Neutrophil (primary cell): ENCODE measurements at regions not wholly inside any gene's neighbourhood (a gene's known extent, or its start where the extent isn't known, plus 50 kb on each side); places are given as distances from the start of the nearest gene placed in this dataset.

ENCODE experiments used
- H3K27ac ChIP-seq: fragments of 200-600 bp; sonication (generic); 2 replicates; pipeline ENCODE4 v1.5.1; 2016; ENCODE audit warnings: mild to moderate bottlenecking, moderate library complexity
- H3K27me3 ChIP-seq: fragments of 200-600 bp; sonication (generic); 2 replicates; pipeline ENCODE4 v1.6.0; 2016; ENCODE audit warnings: mild to moderate bottlenecking
- H3K36me3 ChIP-seq: fragments of 200-600 bp; sonication (generic); 2 replicates; pipeline ENCODE4 v1.5.1; 2017
- H3K4me1 ChIP-seq, 2 experiments: fragments of 200-600 bp in 1 of 2; sonication (generic) in 1 of 2; 1 replicate in 1 of 2; 2 replicates in 1 of 2; pipeline versions ENCODE4 v1.5.1 to v1.6.1; 2013 to 2016; ENCODE audit warnings: low read depth in 1 of 2, low read length in 1 of 2, mild to moderate bottlenecking in 1 of 2, moderate library complexity in 1 of 2; ENCODE audit not compliant: control insufficient read depth in 1 of 2, insufficient read depth in 1 of 2
- H3K4me3 ChIP-seq, 2 experiments: fragments of 200-600 bp in 1 of 2; sonication (generic) in 1 of 2; 1 replicate in 1 of 2; 2 replicates in 1 of 2; pipeline ENCODE4 v1.5.1; 2013 to 2016; ENCODE audit warnings: low read depth in 1 of 2, low read length in 1 of 2, mild to moderate bottlenecking in 1 of 2, moderate library complexity in 1 of 2
- H3K9me3 ChIP-seq: fragments of 200-600 bp; sonication (generic); 2 replicates; pipeline ENCODE4 v1.5.1; 2016
- CTCF ChIP-seq: fragments of 200-600 bp; sonication (generic); IDR thresholded peaks from 2 replicates; pipeline ENCODE4 v1.5.1; 2016; ENCODE audit warnings: antibody characterized with exemption

- H3K27me3 ChIP-seq: peaks cover 40% of the 10 kb centered on the region
- no peak for TF ChIP-seq CTCF
- no peaks in the 10 kb centered on the region for H3K9me3 ChIP-seq
- H3K4me3 ChIP-seq: no peak overlapping the region
- no peaks in the 10 kb centered on the region for H3K36me3 ChIP-seq
- no peak overlapping the region for H3K27ac ChIP-seq
- H3K4me1 ChIP-seq: no peaks in the 10 kb centered on the region
Measured at GRCh38 chr14:96663076-96663475, 134.1 kb upstream of the VRK1 start.

- Histone ChIP-seq H3K36me3 (no peaks in the 10 kb centered on the region), H3K27me3 (peaks cover 34% of the 10 kb centered on the region), H3K27ac (no peak overlapping the region), H3K4me1 (no peaks in the 10 kb centered on the region), H3K9me3 (no peaks in the 10 kb centered on the region), H3K4me3 (no peak overlapping the region)
- TF ChIP-seq CTCF: no peak
Measured at GRCh38 chr14:96663491-96664067, 133.6 kb upstream of the VRK1 start.

- Histone ChIP-seq H3K27ac (no peak overlapping the region), H3K9me3 (no peaks in the 10 kb centered on the region), H3K4me1 (no peaks in the 10 kb centered on the region), H3K4me3 (no peak overlapping the region), H3K27me3 (peaks cover 13% of the 10 kb centered on the region), H3K36me3 (no peaks in the 10 kb centered on the region)
- TF ChIP-seq CTCF: no peak
Measured at GRCh38 chr14:96666088-96666487, 131.1 kb upstream of the VRK1 start.

- no peak for TF ChIP-seq CTCF
- Histone ChIP-seq H3K36me3 (no peaks in the 10 kb centered on the region), H3K27me3 (peaks cover 15% of the 10 kb centered on the region), H3K4me1 (no peaks in the 10 kb centered on the region), H3K27ac (no peak overlapping the region), H3K4me3 (no peak overlapping the region), H3K9me3 (no peaks in the 10 kb centered on the region)
Measured at GRCh38 chr14:96670391-96670790, 126.8 kb upstream of the VRK1 start.

- Histone ChIP-seq H3K4me1 (no peaks in the 10 kb centered on the region), H3K36me3 (no peaks in the 10 kb centered on the region), H3K27me3 (peaks cover 18% of the 10 kb centered on the region), H3K4me3 (no peak overlapping the region), H3K9me3 (no peaks in the 10 kb centered on the region), H3K27ac (no peak overlapping the region)
- TF ChIP-seq CTCF: no peak
Measured at GRCh38 chr14:96671218-96671617, 126.0 kb upstream of the VRK1 start.

- no peak overlapping the region for H3K4me3 ChIP-seq
- peaks cover 23% of the 10 kb centered on the region for H3K27me3 ChIP-seq
- no peak overlapping the region for H3K27ac ChIP-seq
- no peak for TF ChIP-seq CTCF
- H3K4me1 ChIP-seq: no peaks in the 10 kb centered on the region
- no peaks in the 10 kb centered on the region for H3K36me3 ChIP-seq
- H3K9me3 ChIP-seq: no peaks in the 10 kb centered on the region
Measured at GRCh38 chr14:96673706-96674105, 123.5 kb upstream of the VRK1 start.
